ENCODE measurements at regions not wholly inside any gene's neighbourhood (a gene's known extent, or its start where the extent isn't known, plus 50 kb on each side); places are given as distances from the start of the nearest gene placed in this dataset.
"Not testable (repeated sequence)": the region's sequence is repeated elsewhere in the genome, so short reads cannot be mapped to it uniquely, and the experiment has no call there.

GRCh38 chr6:84854811-84855400 is 90.5 kb upstream of the TBX18 start:
- DNase-seq, result no peak
- no peak for TF ChIP-seq CTCF (IDR thresholded peaks at IDR 0.05; ENCODE audit: low read depth, low read length)
- no peak overlapping the region for H3K27ac ChIP-seq
- no peaks in the 10 kb centered on the region for H3K9me3 ChIP-seq (ENCODE audit: severe bottlenecking)
- H3K4me3 ChIP-seq (ENCODE audit: low read depth, low read length), result no peak overlapping the region
- no peaks in the 10 kb centered on the region for H3K27me3 ChIP-seq (ENCODE audit: insufficient read depth, low read depth, severe bottlenecking)
- no peaks in the 10 kb centered on the region for H3K36me3 ChIP-seq

DNA sequence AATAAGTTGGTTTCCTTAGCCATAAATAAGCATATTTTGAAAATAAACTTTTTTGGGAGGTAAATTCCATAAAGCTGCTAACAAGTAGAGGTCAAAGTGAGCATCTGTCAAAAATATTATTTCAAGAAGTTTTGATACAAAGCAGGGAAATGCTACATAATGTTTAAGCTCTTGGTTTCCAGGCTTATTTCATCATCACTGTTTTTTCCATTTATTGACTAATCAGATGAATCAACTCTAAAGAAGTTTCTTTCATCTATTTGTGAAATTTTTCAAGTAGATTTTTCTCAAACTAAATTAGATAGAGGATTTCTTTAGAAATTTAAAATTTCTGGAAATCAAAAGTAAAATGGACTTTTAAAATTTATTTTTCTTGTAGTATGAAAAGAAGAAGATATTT is 89.5 kb upstream of the TBX18 start:
- Histone ChIP-seq H3K27ac (no peak overlapping the region), H3K4me3 (ENCODE audit: low read depth, low read length) (no peak overlapping the region), H3K36me3 (no peaks in the 10 kb centered on the region), H3K9me3 (ENCODE audit: severe bottlenecking) (no peaks in the 10 kb centered on the region), H3K27me3 (ENCODE audit: insufficient read depth, low read depth, severe bottlenecking) (no peaks in the 10 kb centered on the region)
- no peak for DNase-seq
- no peak for TF ChIP-seq CTCF (IDR thresholded peaks at IDR 0.05; ENCODE audit: low read depth, low read length)

DNA sequence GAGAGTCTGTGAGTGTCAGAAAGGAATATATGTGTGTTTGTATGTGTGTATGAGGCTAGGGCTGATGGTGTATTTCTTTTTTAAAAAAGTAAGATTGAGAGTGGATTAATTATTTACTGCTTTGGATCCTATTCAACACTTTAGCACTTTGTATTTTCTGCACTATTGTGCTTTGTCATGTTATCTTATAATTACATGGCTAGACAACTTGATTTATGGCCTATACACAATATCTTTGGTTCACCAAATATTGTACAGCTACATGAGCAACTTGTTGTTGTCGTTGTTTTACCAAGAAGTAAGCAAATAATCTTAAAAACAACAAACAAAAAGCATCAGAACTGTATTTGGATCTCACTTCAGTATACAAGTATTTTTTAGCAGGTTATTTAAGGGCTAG is 84.6 kb upstream of the TBX18 start:
- no peak for DNase-seq
- Histone ChIP-seq H3K27me3 (ENCODE audit: insufficient read depth, low read depth, severe bottlenecking) (no peaks in the 10 kb centered on the region), H3K27ac (no peak overlapping the region), H3K9me3 (ENCODE audit: severe bottlenecking) (peaks cover 3% of the 10 kb centered on the region), H3K36me3 (no peaks in the 10 kb centered on the region), H3K4me3 (ENCODE audit: low read depth, low read length) (no peak overlapping the region)
- TF ChIP-seq CTCF (IDR thresholded peaks at IDR 0.05; ENCODE audit: low read depth, low read length), result no peak

DNA sequence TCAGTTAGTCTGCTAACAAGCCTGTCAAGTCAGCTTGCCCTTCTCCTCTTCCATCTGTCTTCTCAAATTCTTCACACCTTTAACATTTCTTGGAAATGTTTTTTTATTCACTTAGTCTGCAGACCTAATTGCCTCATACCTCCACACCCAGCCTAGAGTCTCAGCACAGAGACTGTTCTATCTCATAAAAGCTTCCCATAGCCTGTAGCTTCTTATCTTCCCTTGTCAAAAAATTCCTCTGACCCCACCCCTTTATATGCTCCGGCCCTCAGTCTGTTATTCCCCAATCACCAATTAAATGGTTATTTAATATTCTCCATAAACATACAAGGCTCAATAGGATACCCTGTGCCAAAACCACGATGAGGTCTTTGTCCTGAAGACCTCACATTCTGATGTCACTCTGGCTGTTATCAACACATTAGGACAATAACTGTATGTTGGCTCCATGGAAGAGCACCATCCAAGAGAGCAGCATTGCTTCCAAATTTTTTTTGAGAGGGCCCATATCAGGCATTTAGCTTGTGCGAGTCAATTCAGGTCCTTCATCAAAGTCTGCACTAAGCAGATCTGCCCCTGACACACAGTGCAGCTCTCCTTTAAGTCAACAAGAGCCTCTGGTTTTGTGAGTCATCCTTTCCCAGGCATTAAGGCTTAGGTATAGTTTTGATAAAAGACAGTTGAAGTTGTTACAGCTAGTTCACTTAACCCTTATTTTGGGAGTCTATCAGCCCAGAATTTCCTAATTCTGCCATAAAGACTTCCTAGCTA is 83.2 kb upstream of the TBX18 start:
- Histone ChIP-seq H3K9me3 (ENCODE audit: severe bottlenecking) (peaks cover 3% of the 10 kb centered on the region), H3K27ac (no peak overlapping the region), H3K36me3 (no peaks in the 10 kb centered on the region), H3K4me3 (ENCODE audit: low read depth, low read length) (no peak overlapping the region), H3K27me3 (ENCODE audit: insufficient read depth, low read depth, severe bottlenecking) (no peaks in the 10 kb centered on the region)
- no peak for DNase-seq
- TF ChIP-seq CTCF (IDR thresholded peaks at IDR 0.05; ENCODE audit: low read depth, low read length), result no peak

DNA sequence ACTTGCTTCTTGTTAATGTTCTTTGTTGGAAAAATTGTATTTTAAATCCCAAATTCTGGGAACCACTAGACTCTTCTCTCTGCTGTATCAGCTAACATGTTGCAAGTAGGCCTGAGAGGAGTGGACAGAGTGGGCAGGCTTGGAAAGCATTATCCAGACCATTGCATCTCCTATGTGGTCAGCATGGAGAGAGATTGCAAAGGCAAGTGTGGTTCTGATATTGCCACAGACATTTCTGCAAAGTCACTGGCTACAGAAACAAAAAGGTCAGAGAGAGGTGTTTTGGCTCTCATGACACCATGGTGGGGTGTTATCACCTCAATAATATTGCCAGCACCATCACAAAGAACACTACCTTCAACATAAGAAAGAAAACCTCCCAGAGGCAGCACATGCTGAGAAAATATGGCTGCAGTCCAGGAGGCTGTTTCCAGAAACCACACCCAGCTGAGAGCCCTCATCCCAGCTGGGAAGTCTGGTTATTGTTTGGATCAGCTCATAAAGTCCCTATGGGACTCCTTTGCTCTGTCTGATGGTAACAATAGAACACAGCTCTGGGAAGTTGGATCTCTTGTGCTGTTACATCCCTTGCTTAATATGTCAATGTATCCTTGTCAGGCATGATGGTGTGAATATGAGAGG is 78.2 kb upstream of the TBX18 start:
- DNase-seq, result no peak
- Histone ChIP-seq H3K27ac (no peak overlapping the region), H3K27me3 (ENCODE audit: insufficient read depth, low read depth, severe bottlenecking) (no peaks in the 10 kb centered on the region), H3K4me3 (ENCODE audit: low read depth, low read length) (no peak overlapping the region), H3K36me3 (no peaks in the 10 kb centered on the region), H3K9me3 (ENCODE audit: severe bottlenecking) (peaks cover 3% of the 10 kb centered on the region)
- TF ChIP-seq CTCF (IDR thresholded peaks at IDR 0.05; ENCODE audit: low read depth, low read length), result no peak

GRCh38 chr6:84837068-84837866 is 72.9 kb upstream of the TBX18 start:
- DNase-seq; H3K27ac ChIP-seq; H3K27me3 ChIP-seq (ENCODE audit: insufficient read depth, low read depth, severe bottlenecking); H3K36me3 ChIP-seq; H3K9me3 ChIP-seq (ENCODE audit: severe bottlenecking); H3K4me3 ChIP-seq (ENCODE audit: low read depth, low read length): not testable (repeated sequence)
